ENCODE measurements at regions not wholly inside any gene's neighbourhood (a gene's known extent, or its start where the extent isn't known, plus 50 kb on each side); places are given as distances from the start of the nearest gene placed in this dataset.

DNA sequence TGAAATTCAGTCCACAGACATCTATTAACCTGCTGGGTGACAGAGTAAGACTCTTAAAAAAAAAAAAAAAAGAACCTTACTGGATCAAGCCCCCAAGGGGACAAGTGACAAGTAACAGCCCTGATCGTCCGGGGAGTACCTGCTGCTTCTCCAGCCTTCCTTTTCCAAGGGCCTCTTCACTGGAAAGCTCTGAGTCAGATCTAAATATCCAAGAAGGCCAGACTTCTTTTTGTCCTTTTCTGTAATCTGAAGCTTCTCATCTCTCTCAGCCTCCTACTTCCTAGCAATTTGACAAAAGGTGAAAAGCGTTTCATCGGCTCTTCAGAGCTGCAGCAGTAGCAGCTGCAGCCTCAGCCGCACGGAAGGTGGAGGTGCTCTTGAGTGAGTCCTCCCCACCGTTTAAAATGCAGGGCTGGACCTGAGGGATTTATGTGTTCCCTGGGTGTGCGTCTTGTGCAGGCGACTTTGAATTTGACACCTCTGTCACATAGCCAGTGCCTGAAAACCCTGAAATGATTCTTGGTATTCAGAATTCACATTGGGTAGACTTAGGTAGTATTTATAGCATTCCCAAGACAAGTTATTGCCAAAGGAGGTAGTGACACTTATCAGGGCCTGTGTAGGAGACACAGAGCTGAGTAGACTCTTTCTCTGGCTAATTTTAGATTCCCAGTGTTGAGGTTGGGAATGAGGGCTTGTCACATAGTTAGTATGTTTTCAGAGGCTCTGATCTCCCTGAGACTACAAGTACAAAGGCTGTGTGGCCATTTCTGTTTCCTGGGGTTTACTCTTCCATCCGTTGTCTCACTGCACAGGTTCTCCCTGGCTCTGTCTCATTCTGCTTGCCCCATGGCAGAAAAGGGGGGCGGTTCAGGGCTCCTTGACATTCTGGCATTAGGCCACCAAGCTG lies 291.2 kb upstream of the C2CD4B start:
- no peak overlapping the region for H3K27ac ChIP-seq (ENCODE audit: control insufficient read depth, insufficient read depth, low read length)
- H2AFZ ChIP-seq (ENCODE audit: control insufficient read depth, low read length), result peak overlapping the region; percentile 9
- TF ChIP-seq EZH2 (IDR thresholded peaks at IDR 0.05; ENCODE audit: low read length), result no peak
- TF ChIP-seq, protein P1, sequence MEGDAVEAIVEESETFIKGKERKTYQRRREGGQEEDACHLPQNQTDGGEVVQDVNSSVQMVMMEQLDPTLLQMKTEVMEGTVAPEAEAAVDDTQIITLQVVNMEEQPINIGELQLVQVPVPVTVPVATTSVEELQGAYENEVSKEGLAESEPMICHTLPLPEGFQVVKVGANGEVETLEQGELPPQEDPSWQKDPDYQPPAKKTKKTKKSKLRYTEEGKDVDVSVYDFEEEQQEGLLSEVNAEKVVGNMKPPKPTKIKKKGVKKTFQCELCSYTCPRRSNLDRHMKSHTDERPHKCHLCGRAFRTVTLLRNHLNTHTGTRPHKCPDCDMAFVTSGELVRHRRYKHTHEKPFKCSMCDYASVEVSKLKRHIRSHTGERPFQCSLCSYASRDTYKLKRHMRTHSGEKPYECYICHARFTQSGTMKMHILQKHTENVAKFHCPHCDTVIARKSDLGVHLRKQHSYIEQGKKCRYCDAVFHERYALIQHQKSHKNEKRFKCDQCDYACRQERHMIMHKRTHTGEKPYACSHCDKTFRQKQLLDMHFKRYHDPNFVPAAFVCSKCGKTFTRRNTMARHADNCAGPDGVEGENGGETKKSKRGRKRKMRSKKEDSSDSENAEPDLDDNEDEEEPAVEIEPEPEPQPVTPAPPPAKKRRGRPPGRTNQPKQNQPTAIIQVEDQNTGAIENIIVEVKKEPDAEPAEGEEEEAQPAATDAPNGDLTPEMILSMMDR (optimal IDR thresholded peaks at IDR 0.05 in 1 of 3, IDR thresholded peaks at IDR 0.05 in 1 of 3, conservative IDR thresholded peaks at IDR 0.05 in 1 of 3; ENCODE audit: extremely low read depth in 1 of 3, insufficient read depth in 2 of 3, low read length in 3 of 3), result no peak
- H3K9me1 ChIP-seq (ENCODE audit: control insufficient read depth, extremely low read depth, insufficient read depth, low read length), result no peaks in the 10 kb centered on the region
- H3K4me3 ChIP-seq (ENCODE audit: control insufficient read depth in 2 of 3, extremely low read depth in 1 of 3, insufficient read depth in 2 of 3, low read depth in 1 of 3, low read length in 3 of 3), result no peak overlapping the region
- no peak overlapping the region for H3K9ac ChIP-seq (ENCODE audit: control insufficient read depth, extremely low read depth, insufficient read depth, low read length)
- H3K4me1 ChIP-seq (ENCODE audit: control insufficient read depth, extremely low read depth, insufficient read depth, low read length), result peaks cover 35% of the 10 kb centered on the region
- DNase-seq (ENCODE audit: low read depth, low spot score) (no peak), FAIRE-seq (peak; percentile 17)
- no peaks in the 10 kb centered on the region for H3K36me3 ChIP-seq (ENCODE audit: control insufficient read depth in 2 of 2, extremely low read depth in 1 of 2, insufficient read depth in 2 of 2, low read length in 2 of 2)
- no peak overlapping the region for H3K4me2 ChIP-seq (ENCODE audit: control insufficient read depth, extremely low read depth, insufficient read depth, low read depth, low read length)
- H3K27me3 ChIP-seq (ENCODE audit: control insufficient read depth, extremely low read depth, insufficient read depth, low read length), result no peaks in the 10 kb centered on the region
- H3K79me2 ChIP-seq (ENCODE audit: control insufficient read depth, insufficient read depth, low read length), result no peaks in the 10 kb centered on the region
- no peaks in the 10 kb centered on the region for H3K9me3 ChIP-seq (ENCODE audit: control insufficient read depth, low read depth, low read length)
- dilution Hi-C loops (cut with MboI; ENCODE audit: extremely low pct_ligation_motif_present, low sequenced_read_pairs), result no loop called here
- H4K20me1 ChIP-seq (ENCODE audit: control insufficient read depth, extremely low read depth, insufficient read depth, low read length), result no peaks in the 10 kb centered on the region

DNA sequence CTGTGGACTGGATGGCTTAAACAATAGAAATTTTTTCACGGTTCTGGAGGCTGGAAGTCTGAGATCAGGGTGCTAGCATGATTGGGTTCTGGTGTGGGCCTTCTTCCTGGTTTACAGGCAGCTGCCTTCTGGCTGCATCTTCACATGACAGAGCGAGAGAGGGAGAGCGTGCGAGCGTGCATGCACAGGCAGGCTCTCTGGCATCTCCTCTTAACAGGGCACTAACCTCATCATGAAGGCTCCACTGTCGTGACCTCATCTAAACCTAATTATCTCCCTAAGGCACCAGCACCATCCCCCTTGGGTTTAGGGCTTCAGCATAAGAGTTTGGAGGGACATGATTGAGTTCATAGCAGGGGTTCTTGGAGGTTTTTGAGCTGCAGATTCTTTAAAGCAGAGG lies 292.0 kb upstream of the C2CD4B start:
- H4K20me1 ChIP-seq (ENCODE audit: control insufficient read depth, extremely low read depth, insufficient read depth, low read length), result no peaks in the 10 kb centered on the region
- no peak for TF ChIP-seq EZH2 (IDR thresholded peaks at IDR 0.05; ENCODE audit: low read length)
- TF ChIP-seq, protein P1 (optimal IDR thresholded peaks at IDR 0.05 in 1 of 3, IDR thresholded peaks at IDR 0.05 in 1 of 3, conservative IDR thresholded peaks at IDR 0.05 in 1 of 3; ENCODE audit: extremely low read depth in 1 of 3, insufficient read depth in 2 of 3, low read length in 3 of 3), result no peak
- peak overlapping the region; percentile 7 for H3K4me2 ChIP-seq (ENCODE audit: control insufficient read depth, extremely low read depth, insufficient read depth, low read depth, low read length)
- H3K4me3 ChIP-seq (ENCODE audit: control insufficient read depth in 2 of 3, extremely low read depth in 1 of 3, insufficient read depth in 2 of 3, low read depth in 1 of 3, low read length in 3 of 3), result no peak overlapping the region
- H3K36me3 ChIP-seq (ENCODE audit: control insufficient read depth in 2 of 2, extremely low read depth in 1 of 2, insufficient read depth in 2 of 2, low read length in 2 of 2), result no peaks in the 10 kb centered on the region
- peak; percentile 26 for DNase-seq (ENCODE audit: low read depth, low spot score)
- H3K9me3 ChIP-seq (ENCODE audit: control insufficient read depth, low read depth, low read length), result no peaks in the 10 kb centered on the region
- H3K4me1 ChIP-seq (ENCODE audit: control insufficient read depth, extremely low read depth, insufficient read depth, low read length), result peaks cover 35% of the 10 kb centered on the region
- dilution Hi-C loops (cut with MboI; ENCODE audit: extremely low pct_ligation_motif_present, low sequenced_read_pairs), result no loop called here
- H2AFZ ChIP-seq (ENCODE audit: control insufficient read depth, low read length), result peak overlapping the region; percentile 9
- FAIRE-seq, result peak; percentile 94
- H3K79me2 ChIP-seq (ENCODE audit: control insufficient read depth, insufficient read depth, low read length), result no peaks in the 10 kb centered on the region
- H3K9me1 ChIP-seq (ENCODE audit: control insufficient read depth, extremely low read depth, insufficient read depth, low read length), result no peaks in the 10 kb centered on the region
- H3K9ac ChIP-seq (ENCODE audit: control insufficient read depth, extremely low read depth, insufficient read depth, low read length), result no peak overlapping the region
- H3K27ac ChIP-seq (ENCODE audit: control insufficient read depth, insufficient read depth, low read length), result peak overlapping the region; percentile 19
- H3K27me3 ChIP-seq (ENCODE audit: control insufficient read depth, extremely low read depth, insufficient read depth, low read length), result no peaks in the 10 kb centered on the region

All from keratinocyte (primary cell).